ENCODE measurements at regions not wholly inside any gene's neighbourhood (a gene's known extent, or its start where the extent isn't known, plus 50 kb on each side); places are given as distances from the start of the nearest gene placed in this dataset.

DNA sequence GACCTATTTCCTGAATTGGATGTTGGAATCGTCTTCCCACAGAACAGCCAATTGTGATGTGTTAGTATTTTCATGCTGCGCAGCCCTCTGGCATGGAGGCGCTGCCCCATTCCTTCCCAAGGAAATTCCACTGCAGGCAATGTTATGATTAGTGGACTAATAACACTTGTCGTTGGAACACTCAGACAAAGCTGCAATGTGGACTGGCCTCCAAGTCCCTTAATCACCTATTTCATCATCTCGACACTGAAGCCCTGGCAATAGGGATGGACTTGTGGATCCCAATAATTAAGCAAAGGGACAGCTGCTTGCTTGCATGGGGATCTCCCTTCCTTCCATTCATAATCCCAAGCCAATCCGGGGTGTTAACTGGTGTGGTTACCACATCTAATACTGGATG, 59.9 kb downstream of the PABIR2 start:
- Histone ChIP-seq H3K27ac (ENCODE audit: low read depth in 1 of 2, low read length in 1 of 2) (no peak overlapping the region), H3K36me3 (ENCODE audit: control insufficient read depth in 2 of 2, insufficient read depth in 2 of 2, low read length in 1 of 2) (no peaks in the 10 kb centered on the region), H3K9me3 (ENCODE audit: control insufficient read depth in 2 of 2, insufficient read depth in 1 of 2, low read length in 1 of 2) (no peaks in the 10 kb centered on the region), H3K4me1 (ENCODE audit: control insufficient read depth in 2 of 2, insufficient read depth in 2 of 2, low read length in 2 of 2) (no peaks in the 10 kb centered on the region), H3K4me3 (ENCODE audit: low read length in 2 of 2) (no peak overlapping the region), H3K27me3 (ENCODE audit: control insufficient read depth in 2 of 2, insufficient read depth in 1 of 2, low read length in 1 of 2) (no peaks in the 10 kb centered on the region)
- DNase-seq (ENCODE audit: low read depth in 6 of 9, low spot score in 9 of 9) = no peak
- WGBS = 90% methylated on average over 6 of the region's 6 CpGs

DNA sequence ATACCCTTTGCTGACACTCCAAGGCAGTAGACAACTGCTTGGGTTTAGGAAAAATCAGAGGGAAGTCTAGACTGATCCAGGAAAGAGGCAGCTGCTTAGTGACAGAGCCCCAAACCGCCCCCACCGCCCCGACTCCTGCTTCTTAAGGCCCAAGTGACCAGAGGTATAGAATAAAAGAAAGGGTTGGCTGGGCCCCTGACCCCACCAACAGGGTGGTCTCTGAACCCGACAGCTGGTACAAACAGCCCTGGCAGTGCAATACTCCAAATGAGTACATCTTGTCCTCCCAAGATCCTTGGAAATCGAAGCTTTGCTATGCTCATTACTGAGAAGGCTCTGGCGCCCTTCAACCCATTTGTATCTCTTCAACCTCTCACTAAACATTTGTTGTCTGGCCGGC, 60.6 kb downstream of the PABIR2 start:
- no peaks in the 10 kb centered on the region for H3K4me1 ChIP-seq (ENCODE audit: control insufficient read depth in 2 of 2, insufficient read depth in 2 of 2, low read length in 2 of 2)
- H3K4me3 ChIP-seq (ENCODE audit: low read length in 2 of 2) = no peak overlapping the region
- H3K36me3 ChIP-seq (ENCODE audit: control insufficient read depth in 2 of 2, insufficient read depth in 2 of 2, low read length in 1 of 2) = no peaks in the 10 kb centered on the region
- H3K27me3 ChIP-seq (ENCODE audit: control insufficient read depth in 2 of 2, insufficient read depth in 1 of 2, low read length in 1 of 2) = no peaks in the 10 kb centered on the region
- DNase-seq (ENCODE audit: low read depth in 6 of 9, low spot score in 9 of 9) = no peak
- 98% methylated on average over 7 of the region's 7 CpGs for WGBS
- H3K9me3 ChIP-seq (ENCODE audit: control insufficient read depth in 2 of 2, insufficient read depth in 1 of 2, low read length in 1 of 2) = no peaks in the 10 kb centered on the region
- H3K27ac ChIP-seq (ENCODE audit: low read depth in 1 of 2, low read length in 1 of 2) = no peak overlapping the region

GRCh38 chrX:134735015-134735414, 62.0 kb downstream of the PABIR2 start:
- H3K4me1 ChIP-seq (ENCODE audit: control insufficient read depth in 2 of 2, insufficient read depth in 2 of 2, low read length in 2 of 2) = no peaks in the 10 kb centered on the region
- H3K27ac ChIP-seq (ENCODE audit: low read depth in 1 of 2, low read length in 1 of 2) = no peak overlapping the region
- no peaks in the 10 kb centered on the region for H3K36me3 ChIP-seq (ENCODE audit: control insufficient read depth in 2 of 2, insufficient read depth in 2 of 2, low read length in 1 of 2)
- H3K4me3 ChIP-seq (ENCODE audit: low read length in 2 of 2) = no peak overlapping the region
- H3K9me3 ChIP-seq (ENCODE audit: control insufficient read depth in 2 of 2, insufficient read depth in 1 of 2, low read length in 1 of 2) = no peaks in the 10 kb centered on the region
- no peaks in the 10 kb centered on the region for H3K27me3 ChIP-seq (ENCODE audit: control insufficient read depth in 2 of 2, insufficient read depth in 1 of 2, low read length in 1 of 2)
- DNase-seq (ENCODE audit: low read depth in 6 of 9, low spot score in 9 of 9) = no peak
- 88% methylated on average over 2 of the region's 2 CpGs for WGBS

DNA sequence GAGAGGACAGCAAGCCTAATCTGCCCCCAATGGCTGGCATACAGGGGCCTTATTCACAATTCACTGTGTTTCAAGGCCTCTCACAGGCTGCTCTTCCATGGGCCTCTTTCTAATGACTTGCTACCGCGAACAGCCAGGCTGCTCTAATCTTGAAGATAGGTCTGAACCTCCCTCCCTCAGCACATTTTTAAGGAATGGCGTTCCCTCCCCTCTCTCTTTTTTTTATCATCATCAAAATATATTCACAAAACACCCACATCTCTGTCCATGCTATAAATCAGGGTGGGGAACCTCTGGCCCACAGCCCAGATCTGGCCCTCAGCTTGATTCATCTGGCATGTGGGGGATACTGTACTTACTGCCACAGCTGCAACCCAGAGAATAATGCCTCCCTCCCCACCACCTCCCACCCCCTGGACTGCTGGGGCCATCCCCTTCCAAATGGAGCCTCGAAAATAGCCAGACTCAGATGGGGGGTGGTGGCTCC, 62.5 kb downstream of the PABIR2 start:
- no peaks in the 10 kb centered on the region for H3K9me3 ChIP-seq (ENCODE audit: control insufficient read depth in 2 of 2, insufficient read depth in 1 of 2, low read length in 1 of 2)
- no peaks in the 10 kb centered on the region for H3K36me3 ChIP-seq (ENCODE audit: control insufficient read depth in 2 of 2, insufficient read depth in 2 of 2, low read length in 1 of 2)
- H3K4me1 ChIP-seq (ENCODE audit: control insufficient read depth in 2 of 2, insufficient read depth in 2 of 2, low read length in 2 of 2) = no peaks in the 10 kb centered on the region
- no peaks in the 10 kb centered on the region for H3K27me3 ChIP-seq (ENCODE audit: control insufficient read depth in 2 of 2, insufficient read depth in 1 of 2, low read length in 1 of 2)
- no peak for DNase-seq (ENCODE audit: low read depth in 6 of 9, low spot score in 9 of 9)
- no peak overlapping the region for H3K4me3 ChIP-seq (ENCODE audit: low read length in 2 of 2)
- H3K27ac ChIP-seq (ENCODE audit: low read depth in 1 of 2, low read length in 1 of 2) = no peak overlapping the region
- WGBS = 84% methylated on average over 4 of the region's 4 CpGs

DNA sequence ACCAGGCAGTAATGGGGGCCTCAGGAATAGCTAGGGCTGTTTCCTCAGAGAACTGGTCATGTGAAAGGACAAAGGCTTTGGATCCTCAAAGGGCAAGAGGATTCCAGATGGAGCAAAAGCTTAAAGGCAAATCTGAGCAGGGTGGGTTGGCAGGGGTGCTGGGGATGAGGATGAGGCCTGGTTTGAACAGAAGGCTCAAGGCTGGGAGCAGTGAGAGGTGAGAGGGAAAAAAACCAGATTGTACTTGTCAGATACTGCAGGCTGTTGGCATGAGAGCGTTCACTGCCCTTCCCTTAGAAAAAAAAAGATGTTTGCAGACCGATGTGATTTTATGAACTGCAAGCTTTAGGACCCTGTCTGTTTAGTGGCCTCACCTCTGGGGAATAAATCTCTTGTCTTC, 63.4 kb downstream of the PABIR2 start:
- Histone ChIP-seq H3K36me3 (ENCODE audit: control insufficient read depth in 2 of 2, insufficient read depth in 2 of 2, low read length in 1 of 2) (no peaks in the 10 kb centered on the region), H3K4me3 (ENCODE audit: low read length in 2 of 2) (no peak overlapping the region), H3K27me3 (ENCODE audit: control insufficient read depth in 2 of 2, insufficient read depth in 1 of 2, low read length in 1 of 2) (no peaks in the 10 kb centered on the region), H3K27ac (ENCODE audit: low read depth in 1 of 2, low read length in 1 of 2) (no peak overlapping the region), H3K9me3 (ENCODE audit: control insufficient read depth in 2 of 2, insufficient read depth in 1 of 2, low read length in 1 of 2) (no peaks in the 10 kb centered on the region), H3K4me1 (ENCODE audit: control insufficient read depth in 2 of 2, insufficient read depth in 2 of 2, low read length in 2 of 2) (no peaks in the 10 kb centered on the region)
- no peak for DNase-seq (ENCODE audit: low read depth in 6 of 9, low spot score in 9 of 9)
- 98% methylated on average over 2 of the region's 2 CpGs for WGBS

GRCh38 chrX:134732676-134733075, 64.3 kb downstream of the PABIR2 start:
- no peaks in the 10 kb centered on the region for H3K4me1 ChIP-seq (ENCODE audit: control insufficient read depth in 2 of 2, insufficient read depth in 2 of 2, low read length in 2 of 2)
- DNase-seq (ENCODE audit: low read depth in 6 of 9, low spot score in 9 of 9) = no peak
- WGBS = 95% methylated on average over 6 of the region's 6 CpGs
- no peaks in the 10 kb centered on the region for H3K9me3 ChIP-seq (ENCODE audit: control insufficient read depth in 2 of 2, insufficient read depth in 1 of 2, low read length in 1 of 2)
- no peaks in the 10 kb centered on the region for H3K36me3 ChIP-seq (ENCODE audit: control insufficient read depth in 2 of 2, insufficient read depth in 2 of 2, low read length in 1 of 2)
- H3K27me3 ChIP-seq (ENCODE audit: control insufficient read depth in 2 of 2, insufficient read depth in 1 of 2, low read length in 1 of 2) = no peaks in the 10 kb centered on the region
- H3K27ac ChIP-seq (ENCODE audit: low read depth in 1 of 2, low read length in 1 of 2) = no peak overlapping the region
- H3K4me3 ChIP-seq (ENCODE audit: low read length in 2 of 2) = no peak overlapping the region

DNA sequence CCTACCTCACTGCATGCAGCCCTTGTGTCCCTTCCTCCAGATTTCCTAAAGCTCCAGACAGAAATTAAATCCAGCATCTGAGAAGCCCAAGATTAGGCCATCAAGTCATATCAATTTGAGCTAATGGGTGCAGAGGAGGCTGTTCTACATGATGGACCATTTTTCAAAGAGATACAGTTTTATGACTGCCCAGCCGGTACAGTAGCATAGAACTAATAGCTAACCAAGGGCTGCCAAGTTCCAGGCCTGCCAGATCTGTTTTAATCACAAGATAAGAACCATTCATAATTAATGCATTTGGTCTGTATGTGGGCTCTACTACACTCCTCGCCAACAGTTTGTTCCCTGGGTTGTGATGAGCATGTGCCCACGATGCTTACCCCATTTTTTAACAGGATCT, 64.9 kb downstream of the PABIR2 start:
- Histone ChIP-seq H3K27me3 (ENCODE audit: control insufficient read depth in 2 of 2, insufficient read depth in 1 of 2, low read length in 1 of 2) (no peaks in the 10 kb centered on the region), H3K27ac (ENCODE audit: low read depth in 1 of 2, low read length in 1 of 2) (no peak overlapping the region), H3K4me3 (ENCODE audit: low read length in 2 of 2) (no peak overlapping the region), H3K4me1 (ENCODE audit: control insufficient read depth in 2 of 2, insufficient read depth in 2 of 2, low read length in 2 of 2) (no peaks in the 10 kb centered on the region), H3K36me3 (ENCODE audit: control insufficient read depth in 2 of 2, insufficient read depth in 2 of 2, low read length in 1 of 2) (no peaks in the 10 kb centered on the region), H3K9me3 (ENCODE audit: control insufficient read depth in 2 of 2, insufficient read depth in 1 of 2, low read length in 1 of 2) (no peaks in the 10 kb centered on the region)
- 95% methylated on average over 3 of the region's 3 CpGs for WGBS
- no peak for DNase-seq (ENCODE audit: low read depth in 6 of 9, low spot score in 9 of 9)

DNA sequence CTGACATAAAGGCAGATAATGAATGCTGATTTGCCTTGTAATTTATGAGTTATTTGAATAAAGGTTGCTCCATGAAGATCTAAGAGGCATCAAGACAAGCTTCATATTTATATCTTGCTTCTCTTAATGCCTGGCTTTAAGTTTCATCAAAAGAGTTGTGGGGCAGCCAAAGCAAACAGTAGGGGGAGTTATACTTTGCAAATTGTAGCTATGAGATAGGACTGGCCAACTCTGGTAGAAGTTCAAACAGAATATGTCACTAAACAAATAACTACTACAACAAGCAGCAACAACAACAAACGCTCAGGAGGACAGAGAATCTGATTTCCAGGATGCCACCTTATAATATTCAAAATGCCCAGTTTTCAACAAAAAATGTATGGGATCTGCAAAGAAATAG, 69.1 kb upstream of the PLAC1 start:
- H3K4me1 ChIP-seq (ENCODE audit: control insufficient read depth in 2 of 2, insufficient read depth in 2 of 2, low read length in 2 of 2) = no peaks in the 10 kb centered on the region
- H3K27ac ChIP-seq (ENCODE audit: low read depth in 1 of 2, low read length in 1 of 2) = no peak overlapping the region
- DNase-seq (ENCODE audit: low read depth in 6 of 9, low spot score in 9 of 9) = no peak
- H3K4me3 ChIP-seq (ENCODE audit: low read length in 2 of 2) = no peak overlapping the region
- H3K9me3 ChIP-seq (ENCODE audit: control insufficient read depth in 2 of 2, insufficient read depth in 1 of 2, low read length in 1 of 2) = no peaks in the 10 kb centered on the region
- no peaks in the 10 kb centered on the region for H3K27me3 ChIP-seq (ENCODE audit: control insufficient read depth in 2 of 2, insufficient read depth in 1 of 2, low read length in 1 of 2)
- no peaks in the 10 kb centered on the region for H3K36me3 ChIP-seq (ENCODE audit: control insufficient read depth in 2 of 2, insufficient read depth in 2 of 2, low read length in 1 of 2)
- 91% methylated on average over 1 of the region's 1 CpG for WGBS

DNA sequence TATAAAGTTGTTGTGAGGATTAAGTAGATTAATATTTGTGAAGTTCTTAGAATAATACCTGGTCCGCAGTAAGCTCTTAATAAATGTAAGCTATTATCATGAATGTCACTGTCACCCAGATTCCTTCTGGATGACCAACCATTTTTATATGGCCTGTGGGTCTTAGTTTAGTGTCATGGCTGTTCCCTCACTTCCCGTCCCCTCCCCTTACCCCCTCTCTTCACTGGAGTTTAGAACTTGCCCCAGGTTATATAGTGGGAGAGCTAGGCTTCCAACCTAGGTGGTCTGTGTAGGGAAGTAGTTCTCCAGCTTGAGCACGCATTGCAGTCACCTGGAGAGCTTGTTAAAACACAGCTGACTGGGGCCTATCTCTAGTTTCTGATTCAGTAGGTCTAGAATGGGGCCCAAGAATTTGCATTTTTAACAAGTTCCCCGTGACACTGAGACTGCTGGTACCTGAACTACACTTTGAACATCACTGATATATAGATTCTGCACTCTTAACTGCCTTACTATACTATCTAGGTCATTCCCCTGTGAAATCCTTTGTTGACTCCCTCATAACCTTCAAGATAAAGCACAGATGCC, 66.9 kb upstream of the PLAC1 start:
- Histone ChIP-seq H3K27me3 (ENCODE audit: control insufficient read depth in 2 of 2, insufficient read depth in 1 of 2, low read length in 1 of 2) (no peaks in the 10 kb centered on the region), H3K4me3 (ENCODE audit: low read length in 2 of 2) (no peak overlapping the region), H3K36me3 (ENCODE audit: control insufficient read depth in 2 of 2, insufficient read depth in 2 of 2, low read length in 1 of 2) (no peaks in the 10 kb centered on the region), H3K27ac (ENCODE audit: low read depth in 1 of 2, low read length in 1 of 2) (no peak overlapping the region), H3K9me3 (ENCODE audit: control insufficient read depth in 2 of 2, insufficient read depth in 1 of 2, low read length in 1 of 2) (no peaks in the 10 kb centered on the region), H3K4me1 (ENCODE audit: control insufficient read depth in 2 of 2, insufficient read depth in 2 of 2, low read length in 2 of 2) (no peaks in the 10 kb centered on the region)
- no peak for DNase-seq (ENCODE audit: low read depth in 6 of 9, low spot score in 9 of 9)
- WGBS = 99% methylated on average over 4 of the region's 4 CpGs

Measured in thymus (tissue), 11 donors.